ENCODE measurements at regions not wholly inside any gene's neighbourhood (a gene's known extent, or its start where the extent isn't known, plus 50 kb on each side); places are given as distances from the start of the nearest gene placed in this dataset.
"Not testable (repeated sequence)": the region's sequence is repeated elsewhere in the genome, so short reads cannot be mapped to it uniquely, and the experiment has no call there.

DNA sequence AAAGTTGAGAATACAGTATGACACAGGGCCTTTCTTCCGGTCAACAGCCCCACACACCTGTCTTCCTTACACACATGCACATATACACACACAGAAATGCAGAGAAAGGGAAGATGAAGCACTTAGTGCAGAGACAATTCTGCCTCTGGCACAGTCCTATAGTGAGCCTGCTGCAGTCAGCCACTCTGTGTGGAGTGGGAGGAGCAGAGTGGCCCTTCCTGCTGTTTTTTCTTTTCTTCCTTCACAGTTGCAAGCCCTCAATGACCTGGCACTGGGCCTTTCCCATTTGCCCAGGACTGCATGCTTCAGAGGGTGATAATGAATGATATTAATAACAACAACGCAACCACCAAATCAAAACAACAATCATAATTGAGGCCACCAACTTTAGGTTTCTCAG lies 527.0 kb upstream of the B3GAT1 start:
- TF ChIP-seq, protein P1, sequence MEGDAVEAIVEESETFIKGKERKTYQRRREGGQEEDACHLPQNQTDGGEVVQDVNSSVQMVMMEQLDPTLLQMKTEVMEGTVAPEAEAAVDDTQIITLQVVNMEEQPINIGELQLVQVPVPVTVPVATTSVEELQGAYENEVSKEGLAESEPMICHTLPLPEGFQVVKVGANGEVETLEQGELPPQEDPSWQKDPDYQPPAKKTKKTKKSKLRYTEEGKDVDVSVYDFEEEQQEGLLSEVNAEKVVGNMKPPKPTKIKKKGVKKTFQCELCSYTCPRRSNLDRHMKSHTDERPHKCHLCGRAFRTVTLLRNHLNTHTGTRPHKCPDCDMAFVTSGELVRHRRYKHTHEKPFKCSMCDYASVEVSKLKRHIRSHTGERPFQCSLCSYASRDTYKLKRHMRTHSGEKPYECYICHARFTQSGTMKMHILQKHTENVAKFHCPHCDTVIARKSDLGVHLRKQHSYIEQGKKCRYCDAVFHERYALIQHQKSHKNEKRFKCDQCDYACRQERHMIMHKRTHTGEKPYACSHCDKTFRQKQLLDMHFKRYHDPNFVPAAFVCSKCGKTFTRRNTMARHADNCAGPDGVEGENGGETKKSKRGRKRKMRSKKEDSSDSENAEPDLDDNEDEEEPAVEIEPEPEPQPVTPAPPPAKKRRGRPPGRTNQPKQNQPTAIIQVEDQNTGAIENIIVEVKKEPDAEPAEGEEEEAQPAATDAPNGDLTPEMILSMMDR (IDR thresholded peaks at IDR 0.05; ENCODE audit: control extremely low read depth, extremely low read depth, low read depth, missing control alignments) = no peak
- CTCF ChIA-PET = no interaction called here
- POLR2A ChIA-PET = no interaction called here

DNA sequence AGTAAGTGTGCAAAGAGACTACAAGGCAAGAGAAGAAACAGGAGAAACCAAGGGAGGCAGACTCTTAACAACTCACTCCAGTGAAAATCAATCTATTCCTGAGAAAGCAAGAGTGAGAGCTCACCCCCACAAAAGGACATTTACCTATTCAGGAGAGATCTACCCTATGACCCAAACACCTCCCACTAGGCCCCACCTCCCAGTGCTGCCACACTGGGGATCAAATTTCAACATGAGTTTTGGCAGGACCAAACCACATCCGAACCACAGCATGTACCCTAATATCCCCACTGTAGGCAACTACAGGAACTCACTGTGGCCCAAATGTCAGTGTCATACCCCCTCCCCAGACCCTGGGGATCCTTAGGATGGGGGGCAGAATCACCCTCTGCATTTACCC lies 526.2 kb upstream of the B3GAT1 start:
- ChIA-PET CTCF (no interaction called here), POLR2A (no interaction called here)
- TF ChIP-seq, protein P1 (IDR thresholded peaks at IDR 0.05; ENCODE audit: control extremely low read depth, extremely low read depth, low read depth, missing control alignments) = no peak

More for the DNA sequence above, 527.0 kb upstream of the B3GAT1 start:
- DNase-seq (ENCODE audit: extremely low spot score) = no peak

DNA sequence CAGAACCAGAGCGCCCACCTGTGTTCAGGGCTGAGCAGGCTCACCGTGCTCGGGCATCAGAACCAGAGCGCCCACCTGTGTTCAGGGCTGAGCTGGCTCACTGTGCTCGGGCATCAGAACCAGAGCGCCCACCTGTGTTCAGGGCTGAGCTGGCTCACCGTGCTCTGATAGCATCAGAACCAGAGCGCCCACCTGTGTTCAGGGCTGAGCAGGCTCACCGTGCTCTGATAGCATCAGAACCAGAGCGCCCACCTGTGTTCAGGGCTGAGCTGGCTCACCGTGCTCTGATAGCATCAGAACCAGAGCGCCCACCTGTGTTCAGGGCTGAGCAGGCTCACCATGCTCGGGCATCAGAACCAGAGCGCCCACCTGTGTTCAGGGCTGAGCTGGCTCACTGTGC lies 525.2 kb upstream of the B3GAT1 start:
- CTCF ChIA-PET; POLR2A ChIA-PET; DNase-seq (ENCODE audit: extremely low spot score): not testable (repeated sequence)

More for the DNA sequence above, 526.2 kb upstream of the B3GAT1 start:
- no peak for DNase-seq (ENCODE audit: extremely low spot score)

DNA sequence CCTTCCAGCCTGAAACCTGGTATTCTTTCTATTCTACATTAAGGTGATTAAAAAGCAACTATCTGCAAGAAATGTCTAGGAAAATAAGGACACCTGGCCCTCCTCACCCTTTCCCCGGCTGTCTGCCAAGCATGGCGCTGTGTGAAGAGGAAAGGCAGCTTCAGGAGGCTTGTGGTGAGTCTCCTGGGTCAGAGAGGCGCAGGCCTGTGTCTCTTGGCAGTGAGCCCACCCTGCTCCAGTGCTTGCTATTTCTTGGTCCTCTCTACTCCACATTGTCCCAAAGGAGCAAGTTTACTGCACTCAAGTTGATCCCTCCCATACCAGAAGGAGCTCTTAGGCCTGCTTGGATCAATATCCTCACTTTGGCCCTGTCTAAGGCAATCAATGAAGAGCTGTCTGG lies 520.7 kb upstream of the B3GAT1 start:
- ChIA-PET POLR2A (no interaction called here), CTCF (interaction anchor here (0.7 kb wide), 1 partner anchor 9 kb away, joined by 3 read pairs; no protein-coding TSS in a partner anchor)
- TF ChIP-seq, protein P1 (IDR thresholded peaks at IDR 0.05; ENCODE audit: control extremely low read depth, extremely low read depth, low read depth, missing control alignments) = no peak
- DNase-seq (ENCODE audit: extremely low spot score) = no peak

DNA sequence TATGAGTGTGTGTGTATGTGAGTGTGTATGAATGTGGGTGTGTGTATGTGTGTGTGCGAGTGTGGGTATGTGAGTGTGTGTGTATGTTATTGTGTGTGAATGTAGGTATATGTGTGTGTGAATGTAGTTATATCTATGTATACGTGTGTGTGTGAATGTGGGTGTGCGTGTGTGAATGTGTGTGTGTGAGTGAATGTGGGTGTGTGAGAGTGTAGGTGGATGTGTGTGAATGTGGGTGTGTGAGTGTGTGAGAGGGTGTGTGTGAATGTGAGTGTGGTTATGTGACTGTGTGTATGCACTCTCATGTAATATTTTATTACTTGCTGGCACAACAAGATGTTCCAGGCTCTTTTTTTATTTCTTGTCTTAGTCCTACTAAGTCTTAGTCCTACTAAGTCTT lies 513.4 kb upstream of the B3GAT1 start:
- POLR2A ChIA-PET = no interaction called here
- no peak for DNase-seq (ENCODE audit: extremely low spot score)
- CTCF ChIA-PET = no interaction called here
- TF ChIP-seq, protein P1 (IDR thresholded peaks at IDR 0.05; ENCODE audit: control extremely low read depth, extremely low read depth, low read depth, missing control alignments) = no peak

DNA sequence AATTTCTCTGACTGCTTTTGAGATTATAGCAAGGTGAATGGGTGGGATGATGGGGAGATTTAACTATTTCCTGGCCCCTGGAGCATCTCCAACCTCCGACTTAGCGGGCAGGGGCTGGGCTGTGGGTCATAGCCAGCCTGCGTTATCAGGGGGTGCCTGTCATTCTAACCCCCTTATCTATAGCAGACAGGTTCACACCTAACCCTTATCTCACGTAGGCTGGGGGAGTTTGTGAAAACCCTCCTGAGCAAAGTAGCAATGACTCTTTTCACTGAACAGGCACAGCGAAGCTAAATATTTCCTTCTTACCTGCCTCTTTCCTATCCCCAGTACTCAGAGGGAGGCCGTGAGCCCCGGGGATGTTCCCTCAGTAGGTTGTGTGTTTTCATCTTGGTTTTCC lies 511.4 kb upstream of the B3GAT1 start:
- ChIA-PET POLR2A (no interaction called here), CTCF (interaction anchor here (1.1 kb wide), 1 partner anchor 10 kb away, joined by 3 read pairs; no protein-coding TSS in a partner anchor)
- TF ChIP-seq, protein P1 (IDR thresholded peaks at IDR 0.05; ENCODE audit: control extremely low read depth, extremely low read depth, low read depth, missing control alignments) = no peak
- DNase-seq (ENCODE audit: extremely low spot score) = no peak

DNA sequence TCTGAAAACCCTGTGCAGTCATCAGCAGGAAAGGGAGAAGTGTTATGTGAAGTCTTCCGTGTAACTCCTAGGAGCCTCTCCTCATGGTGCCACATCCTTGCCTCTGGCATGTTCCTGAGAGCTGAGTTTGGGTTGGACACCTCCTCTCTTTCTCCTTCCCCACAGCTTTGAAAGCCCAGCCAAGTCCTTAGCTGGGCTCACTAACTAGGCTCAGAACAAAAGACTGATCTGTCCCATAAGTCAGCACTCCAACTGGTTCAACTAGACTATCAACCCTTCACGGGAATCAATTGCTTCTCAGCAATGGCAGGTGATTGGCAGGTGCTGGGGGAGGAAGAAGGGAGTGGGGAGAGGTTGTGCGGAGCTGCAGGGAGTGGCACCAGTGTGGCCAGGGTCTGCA lies 509.9 kb upstream of the B3GAT1 start:
- no peak for DNase-seq (ENCODE audit: extremely low spot score)
- ChIA-PET POLR2A (no interaction called here), CTCF (no interaction called here)
- TF ChIP-seq, protein P1 (IDR thresholded peaks at IDR 0.05; ENCODE audit: control extremely low read depth, extremely low read depth, low read depth, missing control alignments) = no peak

Data from GM10248 (cell line).